Spleen (tissue), 7 donors: ENCODE measurements at regions not wholly inside any gene's neighbourhood (a gene's known extent, or its start where the extent isn't known, plus 50 kb on each side); places are given as distances from the start of the nearest gene placed in this dataset.

Experiments used
- CTCF ChIP-seq, 11 experiments: fragments of 200-600 bp in 7 of 11; fragments of 450-650 bp in 4 of 11; sonication (generic) in 4 of 11; IDR thresholded peaks in 8 of 11; conservative IDR thresholded peaks in 3 of 11; 1 replicate in 7 of 11; 2 replicates in 4 of 11; pipeline versions ENCODE4 v1.4.0 to v1.8.0; 2016 to 2021; ENCODE audit warnings: antibody characterized with exemption in 11 of 11, inconsistent platforms in 4 of 11, mild to moderate bottlenecking in 1 of 11
- POLR2A ChIP-seq, 3 donors: fragments of 450-650 bp; IDR thresholded peaks; one replicate each; pipeline ENCODE4 v1.5.1; 2017; ENCODE audit warnings: antibody characterized with exemption in 3 of 3, mild to moderate bottlenecking in 1 of 3
- POLR2AphosphoS5 ChIP-seq, 3 donors: sonication (generic); formaldehyde crosslinking; IDR thresholded peaks; one replicate each; pipeline ENCODE4 v1.5.1; 2017; ENCODE audit warnings: antibody characterized with exemption in 3 of 3
- donor health status: DM: no; HTN: no; CAD: no; lungs with moderate emphysema.
- donor health status: DM: no; HTN: no; CAD: no.
- donor health status: DM: no; HTN: no; CAD: no.

- no peak for TF ChIP-seq CTCF (IDR thresholded peaks at IDR 0.05 in 8 of 11, conservative IDR thresholded peaks at IDR 0.05 in 3 of 11)
- no peak for TF ChIP-seq POLR2AphosphoS5 (IDR thresholded peaks at IDR 0.05)
- no peak for TF ChIP-seq POLR2A (IDR thresholded peaks at IDR 0.05)
Observed at GRCh38 chr5:173392172-173392571, 64.0 kb upstream of the STC2 start.
